ENCODE measurements at regions not wholly inside any gene's neighbourhood (a gene's known extent, or its start where the extent isn't known, plus 50 kb on each side); places are given as distances from the start of the nearest gene placed in this dataset.
A peak's percentile ranks its signal among the peaks of the same experiment; 100 is the strongest.

DNA sequence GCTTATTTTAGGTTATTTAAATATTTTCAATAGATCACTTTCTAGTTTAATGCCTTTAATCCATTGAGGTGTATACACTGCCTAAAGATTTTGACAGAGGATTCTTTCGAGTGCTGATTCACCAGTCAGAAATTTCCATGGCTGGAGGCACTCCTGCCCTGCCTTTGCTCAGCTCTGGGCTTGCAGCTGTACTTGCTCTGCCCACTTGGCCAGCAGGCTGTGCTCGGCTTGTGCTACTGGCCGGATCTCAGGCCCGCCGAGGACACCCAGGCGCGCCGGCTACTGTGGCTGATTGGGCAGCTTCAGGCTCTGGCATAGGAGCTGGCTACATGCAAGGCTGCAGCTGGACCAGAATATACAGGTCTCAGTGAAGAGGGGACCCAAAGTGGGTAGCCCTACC lies 675.1 kb upstream of the MMS22L start:
- TF ChIP-seq CTCF (conservative IDR thresholded peaks at IDR 0.05), result peak; percentile 36
- no peaks in the 10 kb centered on the region for H3K27me3 ChIP-seq (ENCODE audit: control insufficient read depth, insufficient read depth, low read length, poor library complexity, severe bottlenecking)

GRCh38 chr6:97963193-97963592 lies 680.2 kb upstream of the MMS22L start:
- H3K36me3 Mint-ChIP-seq (ENCODE audit: low read depth), result no peaks in the 10 kb centered on the region
- H3K4me3 Mint-ChIP-seq, result no peak overlapping the region
- no peaks in the 10 kb centered on the region for H3K9me3 Mint-ChIP-seq
- H3K27ac Mint-ChIP-seq, result no peak overlapping the region
- no peaks in the 10 kb centered on the region for H3K9me3 ChIP-seq (ENCODE audit: control insufficient read depth, low read length)
- no peaks in the 10 kb centered on the region for H3K27me3 Mint-ChIP-seq (ENCODE audit: insufficient read depth)
- H3K27me3 ChIP-seq (ENCODE audit: control insufficient read depth, insufficient read depth, low read length, poor library complexity, severe bottlenecking), result no peaks in the 10 kb centered on the region
- no peak overlapping the region for H3K27ac ChIP-seq (ENCODE audit: low read depth, low read length)
- WGBS, 2 experiments (ENCODE audit: insufficient coverage in 1 of 2, insufficient read length in 1 of 2), result 93% methylated on average over 3 of the region's 3 CpGs
- no peaks in the 10 kb centered on the region for H3K36me3 ChIP-seq (ENCODE audit: control insufficient read depth, insufficient read depth, low read length)
- H3K4me3 ChIP-seq (ENCODE audit: low read length), result no peak overlapping the region
- no peak for TF ChIP-seq CTCF (conservative IDR thresholded peaks at IDR 0.05)
- no peak for DNase-seq
- no peak overlapping the region for H3K9ac ChIP-seq (ENCODE audit: extremely low read depth, low read length, poor library complexity, severe bottlenecking)
- H3K4me1 Mint-ChIP-seq, result no peaks in the 10 kb centered on the region
- no peaks in the 10 kb centered on the region for H3K4me1 ChIP-seq (ENCODE audit: control insufficient read depth, insufficient read depth, low read length)

More for the DNA sequence above, 675.1 kb upstream of the MMS22L start:
- Histone ChIP-seq H3K4me1 (ENCODE audit: control insufficient read depth, insufficient read depth, low read length) (no peaks in the 10 kb centered on the region), H3K9ac (ENCODE audit: extremely low read depth, low read length, poor library complexity, severe bottlenecking) (no peak overlapping the region), H3K4me3 (ENCODE audit: low read length) (no peak overlapping the region), H3K36me3 (ENCODE audit: control insufficient read depth, insufficient read depth, low read length) (no peaks in the 10 kb centered on the region), H3K9me3 (ENCODE audit: control insufficient read depth, low read length) (no peaks in the 10 kb centered on the region), H3K27ac (ENCODE audit: low read depth, low read length) (no peak overlapping the region)
- DNase-seq, result peak; percentile 79
- Mint-ChIP-seq H3K27me3 (ENCODE audit: insufficient read depth) (no peaks in the 10 kb centered on the region), H3K4me1 (no peaks in the 10 kb centered on the region), H3K27ac (no peak overlapping the region), H3K36me3 (ENCODE audit: low read depth) (no peaks in the 10 kb centered on the region), H3K4me3 (no peak overlapping the region), H3K9me3 (no peaks in the 10 kb centered on the region)
- 50 to 86% methylated on average over 1 to 8 of the region's 8 CpGs for WGBS, 2 experiments (ENCODE audit: insufficient coverage in 1 of 2, insufficient read length in 1 of 2)

DNA sequence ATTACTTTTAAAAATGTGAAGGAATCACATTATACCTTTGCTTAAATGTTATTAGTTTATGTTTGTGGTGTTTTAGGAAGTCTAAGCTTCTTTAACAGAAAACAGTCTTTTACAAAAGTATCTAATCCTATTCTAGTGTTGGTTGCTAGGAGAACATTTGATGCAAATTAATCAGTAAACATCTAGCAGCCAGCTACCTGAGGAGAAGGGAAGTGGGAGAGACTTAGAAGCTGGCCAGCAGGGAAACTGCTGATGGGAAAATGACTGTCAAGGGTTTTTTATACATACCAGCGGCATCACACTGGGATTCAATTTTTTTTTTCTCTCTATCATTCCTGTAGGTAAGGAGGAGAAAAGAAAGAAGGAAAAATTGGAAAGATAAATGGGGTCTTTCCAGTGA lies 686.0 kb upstream of the MMS22L start:
- H3K9me3 ChIP-seq (ENCODE audit: control insufficient read depth, low read length), result no peaks in the 10 kb centered on the region
- H3K4me1 ChIP-seq (ENCODE audit: control insufficient read depth, insufficient read depth, low read length), result no peaks in the 10 kb centered on the region
- no peaks in the 10 kb centered on the region for H3K36me3 ChIP-seq (ENCODE audit: control insufficient read depth, insufficient read depth, low read length)
- no peak overlapping the region for H3K4me3 ChIP-seq (ENCODE audit: low read length)
- H3K27ac ChIP-seq (ENCODE audit: low read depth, low read length), result no peak overlapping the region
- no peaks in the 10 kb centered on the region for H3K9me3 Mint-ChIP-seq
- H3K4me3 Mint-ChIP-seq, result no peak overlapping the region
- 100% methylated on average over 1 of the region's 1 CpG; no CpG with 5 or more reads in 1 of the 2 experiments for WGBS, 2 experiments (ENCODE audit: insufficient coverage in 1 of 2, insufficient read length in 1 of 2)
- peaks cover 4% of the 10 kb centered on the region for H3K4me1 Mint-ChIP-seq
- H3K27me3 ChIP-seq (ENCODE audit: control insufficient read depth, insufficient read depth, low read length, poor library complexity, severe bottlenecking), result no peaks in the 10 kb centered on the region
- DNase-seq, result no peak
- no peak overlapping the region for H3K27ac Mint-ChIP-seq
- TF ChIP-seq CTCF (conservative IDR thresholded peaks at IDR 0.05), result no peak
- no peak overlapping the region for H3K9ac ChIP-seq (ENCODE audit: extremely low read depth, low read length, poor library complexity, severe bottlenecking)
- H3K27me3 Mint-ChIP-seq (ENCODE audit: insufficient read depth), result no peaks in the 10 kb centered on the region
- H3K36me3 Mint-ChIP-seq (ENCODE audit: low read depth), result no peaks in the 10 kb centered on the region
